ENCODE measurements at regions not wholly inside any gene's neighbourhood (a gene's known extent, or its start where the extent isn't known, plus 50 kb on each side); places are given as distances from the start of the nearest gene placed in this dataset.

DNA sequence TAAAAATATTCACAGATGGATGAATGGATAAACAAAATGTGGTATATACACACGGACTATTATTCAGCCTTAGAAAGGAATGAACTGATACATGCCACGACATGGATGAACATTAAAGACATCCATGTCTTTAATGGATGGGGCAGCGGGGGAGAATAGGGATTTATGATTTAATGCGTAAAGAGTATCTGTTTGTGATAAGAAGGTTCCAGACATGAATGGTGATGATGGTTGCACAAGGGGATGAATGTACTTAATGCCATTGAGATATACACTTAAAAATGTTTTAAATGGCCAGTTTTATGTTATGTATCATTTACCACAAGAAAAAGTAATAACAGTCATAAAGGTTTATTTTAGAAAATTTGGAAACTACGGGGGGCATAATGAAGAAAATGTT is 108.6 kb upstream of the WLS start:
- TF ChIP-seq GATA2 (IDR thresholded peaks at IDR 0.05; ENCODE audit: low read depth, low read length) (no peak), GATA3 (IDR thresholded peaks at IDR 0.05; ENCODE audit: low read depth, low read length) (no peak)
